NT2/D1 (cell line): ENCODE measurements at regions not wholly inside any gene's neighbourhood (a gene's known extent, or its start where the extent isn't known, plus 50 kb on each side); places are given as distances from the start of the nearest gene placed in this dataset.

Experiments
- DNase-seq: peaks from one replicate; pipeline ENCODE4 v3.0.0-alpha.2; 2011; ENCODE audit warnings: low read depth, low spot score
- H3K27me3 ChIP-seq: 2 replicates; pipeline ENCODE4 v1.6.0; 2011; ENCODE audit warnings: mild to moderate bottlenecking; ENCODE audit not compliant: insufficient read length, insufficient read depth
- H3K36me3 ChIP-seq: 2 replicates; pipeline ENCODE4 v1.6.1; 2011; ENCODE audit warnings: mild to moderate bottlenecking, low read length, mixed read lengths; ENCODE audit not compliant: insufficient read depth, insufficient read length
- H3K4me1 ChIP-seq: 2 replicates; pipeline ENCODE4 v1.5.1; 2011; ENCODE audit not compliant: insufficient read depth, insufficient read length
- H3K4me3 ChIP-seq: 2 replicates; pipeline ENCODE4 v1.5.1; 2011; ENCODE audit warnings: low read depth; ENCODE audit not compliant: insufficient read length
- H3K9ac ChIP-seq: 2 replicates; pipeline ENCODE4 v1.6.0; 2011; ENCODE audit warnings: low read depth; ENCODE audit not compliant: insufficient read length
- H3K9me3 ChIP-seq: 2 replicates; pipeline ENCODE4 v1.5.1; 2011; ENCODE audit warnings: mild to moderate bottlenecking, low read length; ENCODE audit not compliant: insufficient read depth
- SUZ12 ChIP-seq: IDR thresholded peaks from 2 replicates; pipeline ENCODE4 v1.6.1; 2011; ENCODE audit not compliant: insufficient read length, insufficient read depth; ENCODE audit errors: extremely low read depth
- YY1 ChIP-seq: IDR thresholded peaks from 2 replicates; pipeline ENCODE4 v1.6.1; 2011; ENCODE audit not compliant: insufficient read length, insufficient read depth
- ZNF274 ChIP-seq: IDR thresholded peaks from 2 replicates; pipeline ENCODE4 v1.6.1; 2011; ENCODE audit warnings: mild to moderate bottlenecking, low read depth, low read length

DNA sequence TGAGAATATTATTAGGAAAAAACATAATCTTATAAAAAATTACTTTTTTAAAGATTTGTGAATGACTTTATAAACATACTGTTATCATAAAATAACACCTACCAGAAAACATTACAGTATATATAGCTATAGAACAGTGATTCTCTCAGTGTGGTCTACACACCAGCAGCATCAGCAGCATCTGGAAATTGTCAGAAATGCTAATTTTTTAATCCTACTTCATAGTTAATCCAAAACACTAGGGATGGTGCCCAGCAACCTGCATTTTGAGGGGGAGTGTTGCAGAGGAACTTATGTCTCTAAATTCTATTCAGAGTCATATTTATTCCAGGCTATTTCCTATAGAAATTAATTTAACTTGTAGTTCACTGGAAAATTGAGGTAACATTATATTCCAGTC is 1107.8 kb downstream of the IGSF11 start:
- no peak for DNase-seq
- H3K9ac ChIP-seq = no peak overlapping the region
- no peak for TF ChIP-seq YY1
- TF ChIP-seq ZNF274 = no peak
- no peak for TF ChIP-seq SUZ12
- no peaks in the 10 kb centered on the region for H3K36me3 ChIP-seq
- H3K4me1 ChIP-seq = no peaks in the 10 kb centered on the region
- no peak overlapping the region for H3K4me3 ChIP-seq
- no peaks in the 10 kb centered on the region for H3K27me3 ChIP-seq
- H3K9me3 ChIP-seq = no peaks in the 10 kb centered on the region

DNA sequence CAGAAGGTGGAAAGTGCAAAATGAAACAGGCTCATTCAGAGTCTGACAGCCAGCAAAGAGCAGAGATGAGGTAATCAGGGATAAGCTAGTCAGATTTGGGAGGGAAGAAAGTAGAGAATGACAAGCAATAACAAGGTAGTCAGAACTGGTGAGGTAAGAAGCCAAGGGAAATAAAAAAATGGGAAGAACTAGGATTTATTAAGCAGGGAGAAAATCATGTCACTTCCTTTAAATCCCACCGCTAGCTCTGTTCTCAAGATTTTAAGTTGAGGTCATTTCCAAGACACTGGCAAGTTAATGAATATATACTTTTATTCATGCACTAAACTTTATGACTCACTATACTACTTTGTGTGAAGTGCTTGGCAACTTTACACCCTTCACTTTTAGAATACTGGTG is 1106.8 kb downstream of the IGSF11 start:
- Histone ChIP-seq H3K36me3 (no peaks in the 10 kb centered on the region), H3K9ac (no peak overlapping the region), H3K4me1 (no peaks in the 10 kb centered on the region), H3K4me3 (no peak overlapping the region), H3K27me3 (no peaks in the 10 kb centered on the region), H3K9me3 (no peaks in the 10 kb centered on the region)
- DNase-seq = no peak
- TF ChIP-seq YY1 = no peak
- no peak for TF ChIP-seq SUZ12

- H3K9me3 ChIP-seq = no peaks in the 10 kb centered on the region
- no peaks in the 10 kb centered on the region for H3K27me3 ChIP-seq
- TF ChIP-seq YY1 (no peak), SUZ12 (no peak), ZNF274 (no peak)
- H3K4me3 ChIP-seq = no peak overlapping the region
- H3K9ac ChIP-seq = no peak overlapping the region
- H3K36me3 ChIP-seq = no peaks in the 10 kb centered on the region
- no peaks in the 10 kb centered on the region for H3K4me1 ChIP-seq
- DNase-seq = no peak
These were observed 1105.8 kb downstream of the IGSF11 start for GRCh38 chr3:117928836-117929235.

DNA sequence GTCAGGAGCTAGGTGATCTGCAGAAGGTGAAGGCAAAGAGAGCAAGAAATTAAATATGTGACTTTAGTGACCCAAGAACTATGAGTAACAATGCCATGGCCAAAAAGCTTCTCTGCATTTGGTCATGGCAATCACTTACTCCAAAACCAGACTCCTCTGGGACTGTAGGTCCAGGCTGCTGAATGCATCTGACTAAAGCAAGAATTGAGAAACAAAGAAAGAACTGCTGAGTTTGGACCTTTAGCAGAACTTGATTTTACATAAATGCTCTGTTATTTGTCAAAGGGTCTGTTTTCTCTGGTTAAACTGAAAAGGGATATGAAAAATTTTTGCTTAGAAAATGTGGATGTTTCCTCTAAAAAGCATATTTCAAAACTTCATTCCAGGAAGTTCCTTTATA is 1102.2 kb downstream of the IGSF11 start:
- Histone ChIP-seq H3K36me3 (no peaks in the 10 kb centered on the region), H3K27me3 (no peaks in the 10 kb centered on the region), H3K4me1 (no peaks in the 10 kb centered on the region)

GRCh38 chr3:117936159-117936558 is 1098.5 kb downstream of the IGSF11 start:
- Histone ChIP-seq H3K4me3 (no peak overlapping the region), H3K9ac (no peak overlapping the region), H3K36me3 (no peaks in the 10 kb centered on the region), H3K27me3 (no peaks in the 10 kb centered on the region), H3K4me1 (no peaks in the 10 kb centered on the region), H3K9me3 (no peaks in the 10 kb centered on the region)
- TF ChIP-seq ZNF274 = no peak
- no peak for DNase-seq

More for the DNA sequence above, 1102.2 kb downstream of the IGSF11 start:
- TF ChIP-seq ZNF274 (no peak), YY1 (no peak), SUZ12 (no peak)
- DNase-seq = no peak
- no peak overlapping the region for H3K9ac ChIP-seq
- H3K9me3 ChIP-seq = no peaks in the 10 kb centered on the region
- H3K4me3 ChIP-seq = no peak overlapping the region

DNA sequence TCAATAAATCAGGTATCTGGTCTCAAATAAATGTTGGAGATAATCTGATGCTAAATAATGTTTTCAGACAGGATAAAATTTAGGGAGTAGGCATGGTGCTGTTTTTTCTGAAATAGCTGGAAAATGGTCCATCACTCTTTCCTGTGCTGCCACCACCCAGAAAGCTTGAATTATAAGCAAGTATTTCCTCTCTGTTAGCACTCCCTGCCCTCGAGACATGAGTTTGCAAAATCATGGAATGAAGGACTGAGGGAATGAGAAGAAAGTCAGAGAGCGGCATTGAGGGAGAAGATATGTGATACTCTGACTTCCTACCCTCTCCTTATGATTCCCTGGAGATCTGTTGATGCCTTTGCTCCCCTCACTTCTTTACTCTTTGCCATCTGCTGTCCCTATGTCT is 1095.7 kb downstream of the IGSF11 start:
- Histone ChIP-seq H3K9me3 (no peaks in the 10 kb centered on the region), H3K4me1 (no peaks in the 10 kb centered on the region), H3K36me3 (no peaks in the 10 kb centered on the region), H3K27me3 (no peaks in the 10 kb centered on the region), H3K4me3 (no peak overlapping the region), H3K9ac (no peak overlapping the region)
- TF ChIP-seq SUZ12 (no peak), YY1 (no peak), ZNF274 (no peak)
- no peak for DNase-seq

DNA sequence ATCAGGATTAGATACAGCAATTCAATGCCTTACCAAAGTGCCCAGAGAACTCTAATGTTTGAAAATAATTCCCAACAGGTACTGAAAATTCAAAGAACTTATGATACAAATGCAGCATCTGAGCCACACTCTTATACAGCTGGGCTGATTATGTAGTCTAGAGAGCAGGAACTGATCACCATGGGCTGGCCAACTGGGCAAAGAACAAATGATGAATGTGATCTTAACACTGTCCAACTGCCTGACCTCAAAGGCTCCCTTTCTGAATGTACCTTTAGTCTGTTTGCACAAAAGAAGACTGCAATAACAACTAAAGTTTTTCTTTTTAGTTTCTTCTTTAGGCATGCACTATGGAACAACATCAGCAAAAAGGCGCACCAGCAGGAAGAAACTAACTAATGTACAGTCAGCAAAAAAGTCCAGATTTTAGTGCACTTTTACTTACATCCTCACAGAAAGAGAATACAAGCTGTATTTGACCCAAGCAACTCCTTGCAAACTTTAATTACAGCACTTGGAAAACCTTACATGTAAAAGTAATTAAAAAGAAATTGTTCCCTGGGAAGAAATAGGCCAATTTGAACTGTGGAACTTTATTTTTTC is 1095.1 kb downstream of the IGSF11 start:
- Histone ChIP-seq H3K4me3 (no peak overlapping the region), H3K9ac (no peak overlapping the region), H3K27me3 (no peaks in the 10 kb centered on the region), H3K4me1 (no peaks in the 10 kb centered on the region), H3K9me3 (no peaks in the 10 kb centered on the region), H3K36me3 (no peaks in the 10 kb centered on the region)
- no peak for TF ChIP-seq ZNF274
- no peak for TF ChIP-seq YY1
- TF ChIP-seq SUZ12 = no peak
- DNase-seq = no peak

DNA sequence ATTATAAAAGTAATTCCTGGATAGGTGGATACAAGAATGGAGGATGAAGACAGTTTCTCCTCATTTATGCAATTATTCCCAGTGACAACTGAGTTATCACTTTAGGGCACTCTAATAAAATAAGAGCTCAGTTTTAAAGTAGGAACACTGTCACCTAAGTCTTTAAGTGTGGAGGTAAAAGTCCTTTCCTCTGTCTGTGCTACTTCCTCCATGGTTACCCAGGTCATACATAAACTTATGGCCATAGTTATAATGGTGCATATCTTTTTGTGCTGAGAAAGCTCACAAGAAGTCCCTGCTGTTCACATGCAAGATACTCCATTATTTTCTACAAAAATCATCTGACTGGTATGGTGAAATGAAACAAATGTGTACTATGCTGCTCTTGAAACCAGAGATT is 1093.6 kb downstream of the IGSF11 start:
- H3K27me3 ChIP-seq = no peaks in the 10 kb centered on the region

More for the DNA sequence above, 1093.6 kb downstream of the IGSF11 start:
- DNase-seq = no peak
- no peak overlapping the region for H3K4me3 ChIP-seq
- H3K9ac ChIP-seq = no peak overlapping the region
- H3K36me3 ChIP-seq = no peaks in the 10 kb centered on the region
- H3K4me1 ChIP-seq = no peaks in the 10 kb centered on the region
- no peaks in the 10 kb centered on the region for H3K9me3 ChIP-seq
- TF ChIP-seq ZNF274 = no peak
